ENCODE measurements at regions not wholly inside any gene's neighbourhood (a gene's known extent, or its start where the extent isn't known, plus 50 kb on each side); places are given as distances from the start of the nearest gene placed in this dataset.

GRCh38 chr9:32278991-32279390, 105.5 kb upstream of the ACO1 start:
- no peak for TF ChIP-seq ZFX (IDR thresholded peaks at IDR 0.05)
- TF ChIP-seq, protein P1, sequence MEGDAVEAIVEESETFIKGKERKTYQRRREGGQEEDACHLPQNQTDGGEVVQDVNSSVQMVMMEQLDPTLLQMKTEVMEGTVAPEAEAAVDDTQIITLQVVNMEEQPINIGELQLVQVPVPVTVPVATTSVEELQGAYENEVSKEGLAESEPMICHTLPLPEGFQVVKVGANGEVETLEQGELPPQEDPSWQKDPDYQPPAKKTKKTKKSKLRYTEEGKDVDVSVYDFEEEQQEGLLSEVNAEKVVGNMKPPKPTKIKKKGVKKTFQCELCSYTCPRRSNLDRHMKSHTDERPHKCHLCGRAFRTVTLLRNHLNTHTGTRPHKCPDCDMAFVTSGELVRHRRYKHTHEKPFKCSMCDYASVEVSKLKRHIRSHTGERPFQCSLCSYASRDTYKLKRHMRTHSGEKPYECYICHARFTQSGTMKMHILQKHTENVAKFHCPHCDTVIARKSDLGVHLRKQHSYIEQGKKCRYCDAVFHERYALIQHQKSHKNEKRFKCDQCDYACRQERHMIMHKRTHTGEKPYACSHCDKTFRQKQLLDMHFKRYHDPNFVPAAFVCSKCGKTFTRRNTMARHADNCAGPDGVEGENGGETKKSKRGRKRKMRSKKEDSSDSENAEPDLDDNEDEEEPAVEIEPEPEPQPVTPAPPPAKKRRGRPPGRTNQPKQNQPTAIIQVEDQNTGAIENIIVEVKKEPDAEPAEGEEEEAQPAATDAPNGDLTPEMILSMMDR (conservative IDR thresholded peaks at IDR 0.05): no peak
- no peak overlapping the region for H3K27ac ChIP-seq

DNA sequence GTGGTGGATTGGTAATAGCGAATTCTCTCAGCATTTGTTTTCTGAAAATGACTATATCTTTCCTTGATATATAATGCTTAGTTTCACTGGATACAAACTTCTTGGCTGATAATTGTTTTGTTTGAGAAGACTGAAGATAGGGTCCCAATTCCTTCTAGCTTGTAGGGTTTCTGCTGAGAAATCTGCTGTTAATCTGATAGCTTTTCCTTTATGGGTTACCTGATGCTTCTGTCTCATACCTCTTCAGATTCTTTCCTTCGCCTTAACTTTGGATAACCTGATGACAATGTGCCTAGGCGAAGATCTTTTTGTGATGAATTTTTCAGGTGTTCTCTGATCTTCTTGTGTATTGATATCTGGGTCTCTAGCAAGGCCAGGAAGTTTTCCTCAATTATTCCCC, 94.7 kb upstream of the ACO1 start:
- TF ChIP-seq ZFX (IDR thresholded peaks at IDR 0.05): no peak
- TF ChIP-seq, protein P1 (conservative IDR thresholded peaks at IDR 0.05): no peak

DNA sequence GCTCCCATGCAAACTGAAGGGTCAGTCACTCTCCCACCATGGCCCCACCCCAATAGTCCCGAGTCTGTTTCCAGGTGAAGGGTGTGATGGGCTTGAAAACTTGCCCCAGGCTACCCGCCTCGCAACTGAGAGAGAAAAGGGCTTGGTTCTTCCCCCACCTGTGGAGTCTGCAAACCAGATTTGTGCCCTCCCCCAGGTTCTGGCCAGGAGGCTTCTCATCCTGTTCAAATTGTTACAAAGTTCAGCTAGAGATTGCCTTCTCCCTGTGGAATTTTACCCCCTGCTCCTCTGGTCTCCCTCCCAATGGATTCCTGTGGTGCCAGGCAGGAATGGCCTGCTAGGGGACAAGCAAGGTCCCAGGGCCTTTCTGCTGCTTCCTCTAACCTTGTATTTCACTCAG, 93.1 kb upstream of the ACO1 start:
- TF ChIP-seq, protein P1 (conservative IDR thresholded peaks at IDR 0.05): no peak
- no peak overlapping the region for H3K27ac ChIP-seq

More for the DNA sequence above, 94.7 kb upstream of the ACO1 start:
- H3K27ac ChIP-seq: no peak overlapping the region

DNA sequence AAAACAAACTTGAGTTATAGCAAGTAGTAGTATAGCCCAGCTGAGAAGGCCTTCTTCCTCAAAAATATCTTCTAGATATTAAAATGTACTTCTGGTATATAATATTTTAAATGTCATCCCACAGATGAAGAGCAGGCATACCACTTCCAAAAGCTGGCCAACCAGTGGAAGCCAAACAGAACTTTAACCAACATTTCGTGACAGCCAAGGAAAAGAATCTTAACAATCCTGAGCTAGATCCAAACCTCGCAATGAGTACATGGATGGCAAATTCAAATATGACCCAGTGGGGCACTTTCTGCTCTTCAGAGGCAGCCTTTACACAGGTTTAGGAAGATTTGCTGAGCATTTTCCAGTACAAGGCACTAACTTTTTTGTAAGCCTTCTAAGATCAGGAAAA, 91.8 kb upstream of the ACO1 start:
- TF ChIP-seq, protein P1 (conservative IDR thresholded peaks at IDR 0.05): no peak
- no peak for TF ChIP-seq ZFX (IDR thresholded peaks at IDR 0.05)
- H3K27ac ChIP-seq: no peak overlapping the region

DNA sequence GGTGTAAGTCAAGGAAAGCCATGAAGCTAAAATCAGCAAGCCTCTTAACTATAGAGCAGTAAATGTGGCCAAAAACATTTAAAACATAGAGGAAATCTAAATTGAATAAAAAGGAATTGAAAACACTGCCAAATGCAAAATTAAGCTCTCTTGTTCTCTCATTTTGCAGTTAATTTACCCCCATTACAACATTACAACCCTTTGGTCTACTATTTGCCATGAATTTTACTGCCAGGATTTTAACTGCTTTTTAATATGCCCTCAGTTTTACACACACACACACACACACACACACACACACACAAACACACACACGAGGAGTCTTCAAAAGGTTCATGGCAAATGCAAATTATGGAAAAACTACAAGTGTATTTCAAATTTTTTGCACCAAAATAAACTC, 91.4 kb upstream of the ACO1 start:
- no peak overlapping the region for H3K27ac ChIP-seq
- no peak for TF ChIP-seq ZFX (IDR thresholded peaks at IDR 0.05)
- TF ChIP-seq, protein P1 (conservative IDR thresholded peaks at IDR 0.05): no peak

GRCh38 chr9:32294106-32294505, 90.3 kb upstream of the ACO1 start:
- H3K27ac ChIP-seq: no peak overlapping the region
- TF ChIP-seq ZFX (IDR thresholded peaks at IDR 0.05): no peak
- TF ChIP-seq, protein P1 (conservative IDR thresholded peaks at IDR 0.05): no peak

GRCh38 chr9:32300373-32300772, 84.1 kb upstream of the ACO1 start:
- TF ChIP-seq ZFX (IDR thresholded peaks at IDR 0.05): no peak
- TF ChIP-seq, protein P1 (conservative IDR thresholded peaks at IDR 0.05): no peak
- H3K27ac ChIP-seq: no peak overlapping the region

All from C4-2B (cell line).